Smooth muscle cell (in vitro differentiated cells): ENCODE measurements at regions not wholly inside any gene's neighbourhood (a gene's known extent, or its start where the extent isn't known, plus 50 kb on each side); places are given as distances from the start of the nearest gene placed in this dataset.

Source experiments
- DNase-seq: peaks from one replicate; lab custom pipeline; 2025; ENCODE audit not compliant: unreplicated experiment; lab: John Stamatoyannopoulos, UW
- H2AFZ ChIP-seq: fragments of 200-600 bp; sonication (generic); 2 replicates; pipeline ENCODE4 v1.6.0; 2016; ENCODE audit warnings: antibody characterized with exemption, low read depth, mild to moderate bottlenecking
- H3F3A ChIP-seq: fragments of 200-600 bp; sonication (generic); 2 replicates; pipeline ENCODE4 v1.6.0; 2017; ENCODE audit warnings: antibody characterized with exemption, low read depth
- H3K27ac ChIP-seq: fragments of 200-600 bp; sonication (generic); 2 replicates; pipeline ENCODE4 v1.5.1; 2016; ENCODE audit warnings: low read depth, mild to moderate bottlenecking
- H3K27me3 ChIP-seq: fragments of 200-600 bp; sonication (generic); 2 replicates; pipeline ENCODE4 v1.6.1; 2016; ENCODE audit warnings: low read depth, mild to moderate bottlenecking
- H3K36me3 ChIP-seq: fragments of 200-600 bp; sonication (generic); 2 replicates; pipeline ENCODE4 v1.5.1; 2016; ENCODE audit warnings: low read depth
- H3K4me1 ChIP-seq: fragments of 200-600 bp; sonication (generic); 2 replicates; pipeline ENCODE4 v1.5.1; 2016; ENCODE audit warnings: low read depth
- H3K4me2 ChIP-seq: fragments of 200-600 bp; sonication (generic); 2 replicates; pipeline ENCODE4 v1.6.0; 2016; ENCODE audit warnings: mild to moderate bottlenecking
- H3K4me3 ChIP-seq: fragments of 200-600 bp; sonication (generic); 2 replicates; pipeline ENCODE4 v1.5.1; 2016; ENCODE audit warnings: mild to moderate bottlenecking
- H3K79me2 ChIP-seq: fragments of 200-600 bp; sonication (generic); 2 replicates; pipeline ENCODE4 v1.6.0; 2016; ENCODE audit warnings: low read depth, mild to moderate bottlenecking
- H3K9ac ChIP-seq: fragments of 200-600 bp; sonication (generic); 2 replicates; pipeline ENCODE4 v1.6.0; 2016; ENCODE audit warnings: low read depth
- H3K9me3 ChIP-seq: fragments of 200-600 bp; sonication (generic); replicated peaks from 2 replicates; pipeline ENCODE4 v1.5.1; 2016; ENCODE audit warnings: low read depth
- H4K20me1 ChIP-seq: fragments of 200-600 bp; sonication (generic); 2 replicates; pipeline ENCODE4 v1.6.0; 2016; ENCODE audit warnings: low read depth
- WGBS: methylation state at CpG from one replicate; pipeline ENCODE4 v1.1.7; 2016; ENCODE audit warnings: low lambda C conversion rate; 5-methylcytosine and 5-hydroxymethylcytosine counted together
- TF ChIP-seq, protein P1 (sequence below): fragments of 200-600 bp; sonication (generic); IDR thresholded peaks from 2 replicates; pipeline ENCODE4 v1.5.1; 2017; ENCODE audit warnings: borderline replicate concordance, mild to moderate bottlenecking, antibody characterized with exemption; ENCODE audit not compliant: insufficient read depth, poor library complexity, severe bottlenecking

GRCh38 chr4:121541696-121542095 lies 155.1 kb downstream of the ANXA5 start:
- Histone ChIP-seq H3K79me2 (no peaks in the 10 kb centered on the region), H3K4me2 (no peak overlapping the region), H4K20me1 (no peaks in the 10 kb centered on the region), H3K27me3 (no peaks in the 10 kb centered on the region), H3K27ac (no peak overlapping the region), H3K9ac (no peak overlapping the region), H3K4me3 (no peak overlapping the region), H3K4me1 (no peaks in the 10 kb centered on the region), H3K9me3 (no peaks in the 10 kb centered on the region), H3K36me3 (no peaks in the 10 kb centered on the region), H3F3A (no peaks in the 10 kb centered on the region), H2AFZ (no peak overlapping the region)
- TF ChIP-seq, protein P1, sequence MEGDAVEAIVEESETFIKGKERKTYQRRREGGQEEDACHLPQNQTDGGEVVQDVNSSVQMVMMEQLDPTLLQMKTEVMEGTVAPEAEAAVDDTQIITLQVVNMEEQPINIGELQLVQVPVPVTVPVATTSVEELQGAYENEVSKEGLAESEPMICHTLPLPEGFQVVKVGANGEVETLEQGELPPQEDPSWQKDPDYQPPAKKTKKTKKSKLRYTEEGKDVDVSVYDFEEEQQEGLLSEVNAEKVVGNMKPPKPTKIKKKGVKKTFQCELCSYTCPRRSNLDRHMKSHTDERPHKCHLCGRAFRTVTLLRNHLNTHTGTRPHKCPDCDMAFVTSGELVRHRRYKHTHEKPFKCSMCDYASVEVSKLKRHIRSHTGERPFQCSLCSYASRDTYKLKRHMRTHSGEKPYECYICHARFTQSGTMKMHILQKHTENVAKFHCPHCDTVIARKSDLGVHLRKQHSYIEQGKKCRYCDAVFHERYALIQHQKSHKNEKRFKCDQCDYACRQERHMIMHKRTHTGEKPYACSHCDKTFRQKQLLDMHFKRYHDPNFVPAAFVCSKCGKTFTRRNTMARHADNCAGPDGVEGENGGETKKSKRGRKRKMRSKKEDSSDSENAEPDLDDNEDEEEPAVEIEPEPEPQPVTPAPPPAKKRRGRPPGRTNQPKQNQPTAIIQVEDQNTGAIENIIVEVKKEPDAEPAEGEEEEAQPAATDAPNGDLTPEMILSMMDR, result no peak
- no peak for DNase-seq
- WGBS, result 44% methylated on average over 2 of the region's 2 CpGs

DNA sequence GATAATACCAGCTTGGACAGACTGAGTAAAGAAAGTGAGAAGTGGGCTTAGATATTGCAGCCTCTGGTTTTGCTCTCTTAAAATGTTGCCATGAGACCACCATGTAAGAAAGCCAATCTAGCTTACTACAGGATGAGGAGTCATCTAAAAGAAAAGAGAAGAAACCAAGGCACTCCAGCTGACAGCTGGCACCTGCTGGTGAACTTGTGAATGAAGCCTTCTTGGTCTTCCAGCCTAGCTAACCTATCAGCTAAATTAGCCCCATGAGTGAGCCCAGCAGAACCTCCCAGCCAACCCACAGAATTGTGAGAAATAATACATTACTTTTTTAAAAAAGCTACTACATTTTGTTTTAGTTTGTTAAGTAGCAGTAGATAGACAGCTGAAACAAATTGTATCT lies 154.5 kb upstream of the QRFPR start:
- H3K9ac ChIP-seq, result no peak overlapping the region
- no peaks in the 10 kb centered on the region for H3K36me3 ChIP-seq
- H3K27ac ChIP-seq, result no peak overlapping the region
- TF ChIP-seq, protein P1, result no peak
- no peaks in the 10 kb centered on the region for H3K27me3 ChIP-seq
- DNase-seq, result no peak
- no peak overlapping the region for H3K4me2 ChIP-seq
- no peaks in the 10 kb centered on the region for H4K20me1 ChIP-seq
- no peaks in the 10 kb centered on the region for H3K79me2 ChIP-seq
- H3K9me3 ChIP-seq, result no peaks in the 10 kb centered on the region
- no peak overlapping the region for H3K4me3 ChIP-seq
- H3F3A ChIP-seq, result no peaks in the 10 kb centered on the region
- H2AFZ ChIP-seq, result no peak overlapping the region
- no peaks in the 10 kb centered on the region for H3K4me1 ChIP-seq

GRCh38 chr4:121534187-121534586 lies 153.4 kb upstream of the QRFPR start:
- no peak overlapping the region for H2AFZ ChIP-seq
- no peaks in the 10 kb centered on the region for H3K4me1 ChIP-seq
- H3K4me3 ChIP-seq, result no peak overlapping the region
- H3K9ac ChIP-seq, result no peak overlapping the region
- no peak for DNase-seq
- no peak overlapping the region for H3K4me2 ChIP-seq
- no peaks in the 10 kb centered on the region for H3K36me3 ChIP-seq
- H3K79me2 ChIP-seq, result no peaks in the 10 kb centered on the region
- 98% methylated on average over 2 of the region's 2 CpGs for WGBS
- H3K9me3 ChIP-seq, result no peaks in the 10 kb centered on the region
- H3K27ac ChIP-seq, result no peak overlapping the region
- no peaks in the 10 kb centered on the region for H3F3A ChIP-seq
- H4K20me1 ChIP-seq, result no peaks in the 10 kb centered on the region
- no peaks in the 10 kb centered on the region for H3K27me3 ChIP-seq
- TF ChIP-seq, protein P1, result no peak

GRCh38 chr4:121526509-121526908 lies 145.7 kb upstream of the QRFPR start:
- 97% methylated on average over 3 of the region's 3 CpGs for WGBS
- H3F3A ChIP-seq, result no peaks in the 10 kb centered on the region
- H3K36me3 ChIP-seq, result no peaks in the 10 kb centered on the region
- H2AFZ ChIP-seq, result no peak overlapping the region
- no peak overlapping the region for H3K9ac ChIP-seq
- no peak overlapping the region for H3K4me2 ChIP-seq
- no peaks in the 10 kb centered on the region for H3K4me1 ChIP-seq
- H4K20me1 ChIP-seq, result no peaks in the 10 kb centered on the region
- no peak for DNase-seq
- H3K9me3 ChIP-seq, result no peaks in the 10 kb centered on the region
- H3K27me3 ChIP-seq, result no peaks in the 10 kb centered on the region
- H3K27ac ChIP-seq, result no peak overlapping the region
- H3K4me3 ChIP-seq, result no peak overlapping the region
- H3K79me2 ChIP-seq, result no peaks in the 10 kb centered on the region
- TF ChIP-seq, protein P1, result no peak
